ENCODE measurements at regions not wholly inside any gene's neighbourhood (a gene's known extent, or its start where the extent isn't known, plus 50 kb on each side); places are given as distances from the start of the nearest gene placed in this dataset.

GRCh38 chr2:38473333-38474005 is 96.4 kb upstream of the ATL2 start:
- Histone ChIP-seq H3K79me2 (ENCODE audit: insufficient read depth, low read depth, low read length) (no peaks in the 10 kb centered on the region), H3K9me3 (ENCODE audit: low read length) (no peaks in the 10 kb centered on the region), H3K27ac (ENCODE audit: low read depth, low read length, poor library complexity, severe bottlenecking) (no peak overlapping the region), H3K9me2 (ENCODE audit: insufficient read depth, low read length) (no peaks in the 10 kb centered on the region), H3K36me3 (ENCODE audit: insufficient read depth, low read length) (no peaks in the 10 kb centered on the region), H3K4me1 (ENCODE audit: insufficient read depth, low read length, poor library complexity, severe bottlenecking) (peaks cover 9% of the 10 kb centered on the region), H4K20me1 (ENCODE audit: insufficient read depth, low read length) (no peaks in the 10 kb centered on the region), H3K4me3 (ENCODE audit: low read depth, low read length, poor library complexity, severe bottlenecking) (no peak overlapping the region), H2AFZ (ENCODE audit: low read length) (no peak overlapping the region), H3K4me2 (ENCODE audit: low read length) (no peak overlapping the region)
- ChIA-PET POLR2A (interaction anchor here (1.3 kb wide), 2 partner anchors 19 to 96 kb away, joined by 3 to 5 read pairs; partner anchors contain the start of gene ATL2), CTCF (ENCODE audit: unreplicated experiment) (interaction anchor here (1.0 kb wide), 1 partner anchor 158 kb away, joined by 3 read pairs; no protein-coding TSS in a partner anchor)
- BruUV-seq (replicated peaks): no TSS peak
- TF ChIP-seq CTCF (conservative IDR thresholded peaks at IDR 0.05; ENCODE audit: low read length) (no peak), EZH2phosphoT487 (IDR thresholded peaks at IDR 0.05; ENCODE audit: borderline replicate concordance, low read depth, low read length) (no peak)
- intact Hi-C loops (cut with micrococcal nuclease; ENCODE audit: unreplicated experiment): no loop called here
- DNase-seq (ENCODE audit: low spot score): no peak

- no peak for DNase-seq (ENCODE audit: low spot score)
- no peak overlapping the region for H2AFZ ChIP-seq (ENCODE audit: low read length)
- H3K4me1 ChIP-seq (ENCODE audit: insufficient read depth, low read length, poor library complexity, severe bottlenecking): peaks cover 22% of the 10 kb centered on the region
- H3K36me3 ChIP-seq (ENCODE audit: insufficient read depth, low read length): no peaks in the 10 kb centered on the region
- no peaks in the 10 kb centered on the region for H3K9me3 ChIP-seq (ENCODE audit: low read length)
- no peak for TF ChIP-seq CTCF (conservative IDR thresholded peaks at IDR 0.05; ENCODE audit: low read length)
- no peak for TF ChIP-seq EZH2phosphoT487 (IDR thresholded peaks at IDR 0.05; ENCODE audit: borderline replicate concordance, low read depth, low read length)
- no TSS peak for BruUV-seq (replicated peaks)
- no peak overlapping the region for H3K4me3 ChIP-seq (ENCODE audit: low read depth, low read length, poor library complexity, severe bottlenecking)
- ChIA-PET POLR2A (interaction anchor here (0.7 to 0.9 kb wide), 2 partner anchors 37 to 51 kb away, joined by 3 to 4 read pairs; no protein-coding TSS in a partner anchor), CTCF (ENCODE audit: unreplicated experiment) (no interaction called here)
- intact Hi-C loops (cut with micrococcal nuclease; ENCODE audit: unreplicated experiment): no loop called here
- H3K27ac ChIP-seq (ENCODE audit: low read depth, low read length, poor library complexity, severe bottlenecking): no peak overlapping the region
- no peak overlapping the region for H3K4me2 ChIP-seq (ENCODE audit: low read length)
- no peaks in the 10 kb centered on the region for H3K79me2 ChIP-seq (ENCODE audit: insufficient read depth, low read depth, low read length)
- no peaks in the 10 kb centered on the region for H4K20me1 ChIP-seq (ENCODE audit: insufficient read depth, low read length)
- no peaks in the 10 kb centered on the region for H3K9me2 ChIP-seq (ENCODE audit: insufficient read depth, low read length)
Measured at GRCh38 chr2:38470115-38470514, 93.0 kb upstream of the ATL2 start.

All from OCI-LY7 (cell line).